HEK293 (cell line): ENCODE measurements at regions not wholly inside any gene's neighbourhood (a gene's known extent, or its start where the extent isn't known, plus 50 kb on each side); places are given as distances from the start of the nearest gene placed in this dataset.

ENCODE experiments used
- KLF8 ChIP-seq: fragments of 450-650 bp; formaldehyde crosslinking; IDR thresholded peaks from 2 replicates; pipeline ENCODE4 v1.5.1; 2016; ENCODE audit warnings: missing biosample characterization, missing genetic modification characterization
- YY1 ChIP-seq: fragments of 450-650 bp; formaldehyde crosslinking; IDR thresholded peaks from 2 replicates; pipeline ENCODE4 v1.5.1; 2018; ENCODE audit warnings: missing biosample characterization, missing genetic modification characterization
- ZNF391 ChIP-seq: fragments of 450-650 bp; formaldehyde crosslinking; IDR thresholded peaks from 2 replicates; pipeline ENCODE4 v1.5.1; 2016; ENCODE audit warnings: low read depth, missing biosample characterization, missing genetic modification characterization, borderline replicate concordance
- ZNF571 ChIP-seq: fragments of 450-650 bp; formaldehyde crosslinking; IDR thresholded peaks from 2 replicates; pipeline ENCODE4 v1.5.0; 2017; ENCODE audit warnings: missing biosample characterization, missing genetic modification characterization
- ZNF791 ChIP-seq: fragments of 450-650 bp; formaldehyde crosslinking; IDR thresholded peaks from 2 replicates; pipeline ENCODE4 v1.5.1; 2016; ENCODE audit warnings: missing biosample characterization, missing genetic modification characterization
- TF ChIP-seq, protein P1 (sequence below): fragments of 450-650 bp; formaldehyde crosslinking; IDR thresholded peaks from 2 replicates; pipeline ENCODE4 v1.5.1; 2016; ENCODE audit warnings: missing biosample characterization, missing genetic modification characterization

DNA sequence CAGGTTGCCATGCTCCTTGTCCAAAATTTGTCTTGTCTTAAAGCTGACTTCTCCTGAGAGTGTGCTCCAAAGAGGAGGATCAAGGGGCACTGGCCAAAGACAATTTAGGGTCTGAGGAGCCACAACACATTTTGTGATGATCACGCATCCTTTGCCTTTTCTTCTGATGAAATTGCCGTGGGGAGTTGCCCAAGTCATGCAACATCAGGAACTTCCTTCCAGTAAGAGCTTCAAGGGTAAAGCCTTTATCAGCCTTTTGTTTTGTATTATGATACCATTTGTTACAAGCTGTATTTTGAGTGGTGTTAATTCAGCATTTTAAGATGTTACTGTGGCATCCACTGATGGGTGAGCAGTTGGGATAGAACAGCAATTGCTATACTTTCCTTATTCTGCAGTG is 131.2 kb upstream of the MKI67 start:
- TF ChIP-seq ZNF571 (tag by site-specific recombination) (no peak), ZNF391 (tag by site-specific recombination) (no peak), YY1 (tag by site-specific recombination) (no peak), ZNF791 (tag by site-specific recombination) (no peak), KLF8 (no peak)
- TF ChIP-seq, protein P1, sequence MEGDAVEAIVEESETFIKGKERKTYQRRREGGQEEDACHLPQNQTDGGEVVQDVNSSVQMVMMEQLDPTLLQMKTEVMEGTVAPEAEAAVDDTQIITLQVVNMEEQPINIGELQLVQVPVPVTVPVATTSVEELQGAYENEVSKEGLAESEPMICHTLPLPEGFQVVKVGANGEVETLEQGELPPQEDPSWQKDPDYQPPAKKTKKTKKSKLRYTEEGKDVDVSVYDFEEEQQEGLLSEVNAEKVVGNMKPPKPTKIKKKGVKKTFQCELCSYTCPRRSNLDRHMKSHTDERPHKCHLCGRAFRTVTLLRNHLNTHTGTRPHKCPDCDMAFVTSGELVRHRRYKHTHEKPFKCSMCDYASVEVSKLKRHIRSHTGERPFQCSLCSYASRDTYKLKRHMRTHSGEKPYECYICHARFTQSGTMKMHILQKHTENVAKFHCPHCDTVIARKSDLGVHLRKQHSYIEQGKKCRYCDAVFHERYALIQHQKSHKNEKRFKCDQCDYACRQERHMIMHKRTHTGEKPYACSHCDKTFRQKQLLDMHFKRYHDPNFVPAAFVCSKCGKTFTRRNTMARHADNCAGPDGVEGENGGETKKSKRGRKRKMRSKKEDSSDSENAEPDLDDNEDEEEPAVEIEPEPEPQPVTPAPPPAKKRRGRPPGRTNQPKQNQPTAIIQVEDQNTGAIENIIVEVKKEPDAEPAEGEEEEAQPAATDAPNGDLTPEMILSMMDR (tag by site-specific recombination), result no peak
